ENCODE measurements at regions not wholly inside any gene's neighbourhood (a gene's known extent, or its start where the extent isn't known, plus 50 kb on each side); places are given as distances from the start of the nearest gene placed in this dataset.
"Not testable (repeated sequence)": the region's sequence is repeated elsewhere in the genome, so short reads cannot be mapped to it uniquely, and the experiment has no call there.

DNA sequence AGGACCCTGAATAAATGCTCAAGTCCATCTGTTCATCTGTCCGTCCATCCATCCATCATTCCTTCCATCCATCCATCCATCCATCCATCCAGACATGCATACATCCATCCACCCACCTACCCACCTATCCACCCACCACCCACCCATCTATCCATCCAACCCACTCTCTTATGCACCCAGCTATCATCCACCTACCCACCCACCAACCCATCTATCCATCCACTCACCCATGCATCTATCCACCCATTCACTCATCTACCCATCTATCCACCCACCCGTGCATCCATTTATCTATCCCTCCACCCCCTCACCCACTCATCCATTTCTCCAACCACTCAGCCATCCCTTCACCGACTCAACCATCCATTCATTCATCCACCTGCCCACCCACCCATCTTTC, 71.7 kb upstream of the KRTAP5-11 start:
- not testable (repeated sequence) for TF ChIP-seq POLR2AphosphoS5, POLR2A (IDR thresholded peaks at IDR 0.05; ENCODE audit: low read depth, low read length)
